PC-9 (cell line): ENCODE measurements at regions not wholly inside any gene's neighbourhood (a gene's known extent, or its start where the extent isn't known, plus 50 kb on each side); places are given as distances from the start of the nearest gene placed in this dataset.

Source experiments
- BruUV-seq: library from RNA; stranded (reverse); fragments of 400-500 nt; replicated peaks from 2 replicates; lab custom pipeline; 2021; lab: Mats Ljungman, UMichigan
- CTCF ChIA-PET: fragments of 300-600 bp; sonication (Branson Sonifier 250); formaldehyde crosslinking; loops from one replicate; lab custom pipeline; 2022; ENCODE audit warnings: antibody characterized with exemption; lab: Charles Lee
- POLR2A ChIA-PET: fragments of 300-600 bp; sonication (Branson Sonifier 250); formaldehyde crosslinking; loops from one replicate; lab custom pipeline; 2022; ENCODE audit warnings: antibody characterized with exemption; ENCODE audit not compliant: unreplicated experiment; lab: Charles Lee
- DNase-seq, 2 experiments: peaks; one replicate each; pipeline versions ENCODE4 v3.0.0 to v3.0.0-alpha.2; 2015 to 2022; ENCODE audit warnings: mixed read lengths in 1 of 2
- H2AFZ ChIP-seq: fragments of 200-600 bp; sonication (generic); 2 replicates; pipeline ENCODE4 v1.8.1; 2017; ENCODE audit warnings: antibody characterized with exemption
- H3F3A ChIP-seq: fragments of 200-600 bp; sonication (generic); 2 replicates; pipeline ENCODE4 v1.8.1; 2017; ENCODE audit warnings: antibody characterized with exemption, mild to moderate bottlenecking, low read depth; ENCODE audit not compliant: insufficient read depth
- H3K27ac ChIP-seq: fragments of 200-600 bp; sonication (generic); 2 replicates; pipeline ENCODE4 v1.6.1; 2016; ENCODE audit warnings: mixed run types
- H3K27me3 ChIP-seq: fragments of 200-600 bp; sonication (generic); 2 replicates; pipeline ENCODE4 v1.6.1; 2016; ENCODE audit warnings: low read depth, mixed run types; ENCODE audit not compliant: insufficient read depth
- H3K36me3 ChIP-seq: fragments of 200-600 bp; sonication (generic); 2 replicates; pipeline ENCODE4 v1.6.1; 2016; ENCODE audit warnings: low read depth, mixed run types
- H3K4me1 ChIP-seq: fragments of 200-600 bp; sonication (generic); replicated peaks from 2 replicates; pipeline ENCODE4 v1.6.1; 2016; ENCODE audit warnings: mixed run types; ENCODE audit not compliant: insufficient read depth
- H3K4me2 ChIP-seq: fragments of 200-600 bp; sonication (generic); 2 replicates; pipeline ENCODE4 v1.6.1; 2017; ENCODE audit warnings: mixed run types
- H3K4me3 ChIP-seq: fragments of 200-600 bp; sonication (generic); 2 replicates; pipeline ENCODE4 v1.6.1; 2016; ENCODE audit warnings: mixed run types
- H3K79me2 ChIP-seq: fragments of 200-600 bp; sonication (generic); 2 replicates; pipeline ENCODE4 v1.6.1; 2017; ENCODE audit warnings: low read depth, mixed run types
- H3K9me2 ChIP-seq: fragments of 200-600 bp; sonication (generic); 2 replicates; pipeline ENCODE4 v1.8.1; 2017; ENCODE audit warnings: mild to moderate bottlenecking; ENCODE audit not compliant: insufficient read depth
- H3K9me3 ChIP-seq: fragments of 200-600 bp; sonication (generic); 2 replicates; pipeline ENCODE4 v1.8.1; 2016; ENCODE audit warnings: low read depth; ENCODE audit not compliant: insufficient read depth
- H4K20me1 ChIP-seq: fragments of 200-600 bp; sonication (generic); 2 replicates; pipeline ENCODE4 v1.8.1; 2017; ENCODE audit not compliant: insufficient read depth
- CTCF ChIP-seq: fragments of 200-600 bp; sonication (generic); conservative IDR thresholded peaks from 2 replicates; pipeline ENCODE4 v1.6.1; 2017; ENCODE audit warnings: mixed run types, antibody characterized with exemption, mild to moderate bottlenecking, moderate library complexity
- EZH2 ChIP-seq: fragments of 200-600 bp; sonication (generic); IDR thresholded peaks from 2 replicates; pipeline ENCODE4 v1.8.0; 2017; ENCODE audit warnings: antibody characterized with exemption, low read depth
- intact Hi-C: fragments of 100-400 bp; cut with micrococcal nuclease; formaldehyde crosslinking; loops from one replicate; pipeline ENCODE4 v1.10.0; 2022; ENCODE audit not compliant: unreplicated experiment

GRCh38 chr4:102153391-102153790 lies 191.9 kb downstream of the SLC39A8 start:
- DNase-seq = no peak
- Histone ChIP-seq H3K4me3 (no peak overlapping the region), H3K9me3 (no peaks in the 10 kb centered on the region), H3K36me3 (no peaks in the 10 kb centered on the region), H4K20me1 (no peaks in the 10 kb centered on the region), H3K4me2 (no peak overlapping the region), H3K27ac (no peak overlapping the region), H3K4me1 (no peaks in the 10 kb centered on the region), H3F3A (no peaks in the 10 kb centered on the region), H2AFZ (no peak overlapping the region), H3K27me3 (no peaks in the 10 kb centered on the region), H3K9me2 (no peaks in the 10 kb centered on the region), H3K79me2 (no peaks in the 10 kb centered on the region)
- CTCF ChIA-PET = no interaction called here
- BruUV-seq = no TSS peak
- intact Hi-C loops = no loop called here
- POLR2A ChIA-PET = no interaction called here
- TF ChIP-seq EZH2 (no peak), CTCF (no peak)

- CTCF ChIA-PET = no interaction called here
- intact Hi-C loops = no loop called here
These were observed 193.6 kb downstream of the SLC39A8 start for GRCh38 chr4:102151696-102152095.

GRCh38 chr4:102143433-102143832 lies 201.8 kb downstream of the SLC39A8 start:
- no peaks in the 10 kb centered on the region for H3K27me3 ChIP-seq
- H3K4me3 ChIP-seq = no peak overlapping the region
- H3K9me2 ChIP-seq = no peaks in the 10 kb centered on the region
- peaks cover 10% of the 10 kb centered on the region for H3K4me1 ChIP-seq
- POLR2A ChIA-PET = no interaction called here
- no peak overlapping the region for H2AFZ ChIP-seq
- no peaks in the 10 kb centered on the region for H3K79me2 ChIP-seq
- no peaks in the 10 kb centered on the region for H4K20me1 ChIP-seq
- intact Hi-C loops = no loop called here
- CTCF ChIA-PET = no interaction called here
- BruUV-seq = no TSS peak
- no peaks in the 10 kb centered on the region for H3K9me3 ChIP-seq
- no peak overlapping the region for H3K27ac ChIP-seq
- H3K4me2 ChIP-seq = no peak overlapping the region
- no peaks in the 10 kb centered on the region for H3F3A ChIP-seq
- TF ChIP-seq EZH2 (no peak), CTCF (no peak)
- H3K36me3 ChIP-seq = no peaks in the 10 kb centered on the region
- no peak for DNase-seq

More at GRCh38 chr4:102151696-102152095, 193.6 kb downstream of the SLC39A8 start:
- POLR2A ChIA-PET = no interaction called here
- H3K4me1 ChIP-seq = no peaks in the 10 kb centered on the region
- no peaks in the 10 kb centered on the region for H3K27me3 ChIP-seq
- no peaks in the 10 kb centered on the region for H4K20me1 ChIP-seq
- no TSS peak for BruUV-seq
- no peaks in the 10 kb centered on the region for H3K9me2 ChIP-seq
- no peak overlapping the region for H3K27ac ChIP-seq
- H3K36me3 ChIP-seq = no peaks in the 10 kb centered on the region
- no peaks in the 10 kb centered on the region for H3K9me3 ChIP-seq
- no peak overlapping the region for H2AFZ ChIP-seq
- H3K4me2 ChIP-seq = no peak overlapping the region
- TF ChIP-seq EZH2 = no peak
- TF ChIP-seq CTCF = no peak
- H3K79me2 ChIP-seq = no peaks in the 10 kb centered on the region
- DNase-seq = no peak
- no peak overlapping the region for H3K4me3 ChIP-seq
- H3F3A ChIP-seq = no peaks in the 10 kb centered on the region
